ENCODE measurements at regions not wholly inside any gene's neighbourhood (a gene's known extent, or its start where the extent isn't known, plus 50 kb on each side); places are given as distances from the start of the nearest gene placed in this dataset.

GRCh38 chr2:59033661-59034060 lies 792.5 kb upstream of the FANCL start:
- POLR2A ChIA-PET: no interaction called here
- CTCF ChIA-PET: no interaction called here
- DNase-seq (ENCODE audit: extremely low spot score): no peak
- TF ChIP-seq L3MBTL2 (conservative IDR thresholded peaks at IDR 0.05) (no peak), LEF1 (IDR thresholded peaks at IDR 0.05; ENCODE audit: borderline replicate concordance) (no peak)

- CTCF ChIA-PET: no interaction called here
- TF ChIP-seq BHLHE40 (IDR thresholded peaks at IDR 0.05; ENCODE audit: borderline replicate concordance) (no peak), TARDBP (IDR thresholded peaks at IDR 0.05) (no peak), CTBP1 (IDR thresholded peaks at IDR 0.05; ENCODE audit: borderline replicate concordance) (no peak), ARNT (IDR thresholded peaks at IDR 0.05) (no peak), NFRKB (IDR thresholded peaks at IDR 0.05) (no peak), ELF4 (IDR thresholded peaks at IDR 0.05) (no peak), L3MBTL2 (conservative IDR thresholded peaks at IDR 0.05) (no peak), SUZ12 (IDR thresholded peaks at IDR 0.05) (no peak), HDGF (IDR thresholded peaks at IDR 0.05; ENCODE audit: borderline replicate concordance) (no peak), FOXA1 (IDR thresholded peaks at IDR 0.05) (no peak), PKNOX1 (IDR thresholded peaks at IDR 0.05) (no peak), FOXM1 (IDR thresholded peaks at IDR 0.05; ENCODE audit: borderline replicate concordance) (no peak)
- no peak for DNase-seq (ENCODE audit: extremely low spot score)
- POLR2A ChIA-PET: no interaction called here
Observed at GRCh38 chr2:59032499-59032898, 791.4 kb upstream of the FANCL start.

GRCh38 chr2:59029058-59029457 lies 787.9 kb upstream of the FANCL start:
- CTCF ChIA-PET: interaction anchor here (0.5 to 0.6 kb wide), 2 partner anchors 10 to 273 kb away, joined by 3 to 5 read pairs; no protein-coding TSS in a partner anchor
- TF ChIP-seq ARNT (IDR thresholded peaks at IDR 0.05) (no peak), SUZ12 (IDR thresholded peaks at IDR 0.05) (no peak), ELF4 (IDR thresholded peaks at IDR 0.05) (no peak)
- no peak for DNase-seq (ENCODE audit: extremely low spot score)
- POLR2A ChIA-PET: no interaction called here

GRCh38 chr2:59027320-59027719 lies 786.2 kb upstream of the FANCL start:
- TF ChIP-seq SUZ12 (IDR thresholded peaks at IDR 0.05): no peak
- TF ChIP-seq BHLHE40 (IDR thresholded peaks at IDR 0.05; ENCODE audit: borderline replicate concordance): no peak
- TF ChIP-seq ARNT (IDR thresholded peaks at IDR 0.05): no peak
- TF ChIP-seq HDGF (IDR thresholded peaks at IDR 0.05; ENCODE audit: borderline replicate concordance): no peak
- TF ChIP-seq LEF1 (IDR thresholded peaks at IDR 0.05; ENCODE audit: borderline replicate concordance): no peak
- TF ChIP-seq ZNF384 (IDR thresholded peaks at IDR 0.05): no peak
- no peak for TF ChIP-seq L3MBTL2 (conservative IDR thresholded peaks at IDR 0.05)
- no peak for TF ChIP-seq NFRKB (IDR thresholded peaks at IDR 0.05)
- TF ChIP-seq SP1 (IDR thresholded peaks at IDR 0.05): no peak
- no peak for TF ChIP-seq TARDBP (IDR thresholded peaks at IDR 0.05)
- no peak for TF ChIP-seq CTBP1 (IDR thresholded peaks at IDR 0.05; ENCODE audit: borderline replicate concordance)
- no peak for TF ChIP-seq FOXA1 (IDR thresholded peaks at IDR 0.05)
- no peak for TF ChIP-seq ELF4 (IDR thresholded peaks at IDR 0.05)
- no peak for TF ChIP-seq PKNOX1 (IDR thresholded peaks at IDR 0.05)
- TF ChIP-seq FOXK2 (IDR thresholded peaks at IDR 0.05): no peak
- no peak for TF ChIP-seq FOXM1 (IDR thresholded peaks at IDR 0.05; ENCODE audit: borderline replicate concordance)
- no peak for DNase-seq (ENCODE audit: extremely low spot score)
- POLR2A ChIA-PET: no interaction called here
- CTCF ChIA-PET: no interaction called here

GRCh38 chr2:59025157-59025757 lies 784.1 kb upstream of the FANCL start:
- DNase-seq (ENCODE audit: extremely low spot score): peak; percentile 66
- POLR2A ChIA-PET: no interaction called here
- TF ChIP-seq FOXA1 (IDR thresholded peaks at IDR 0.05) (no peak), CTBP1 (IDR thresholded peaks at IDR 0.05; ENCODE audit: borderline replicate concordance) (no peak), ARNT (IDR thresholded peaks at IDR 0.05) (no peak), FOXM1 (IDR thresholded peaks at IDR 0.05; ENCODE audit: borderline replicate concordance) (no peak), HDGF (IDR thresholded peaks at IDR 0.05; ENCODE audit: borderline replicate concordance) (no peak), SUZ12 (IDR thresholded peaks at IDR 0.05) (no peak), TARDBP (IDR thresholded peaks at IDR 0.05) (no peak), SP1 (IDR thresholded peaks at IDR 0.05) (no peak), BHLHE40 (IDR thresholded peaks at IDR 0.05; ENCODE audit: borderline replicate concordance) (no peak), L3MBTL2 (conservative IDR thresholded peaks at IDR 0.05) (no peak), FOXK2 (IDR thresholded peaks at IDR 0.05) (no peak), NFRKB (IDR thresholded peaks at IDR 0.05) (no peak)
- CTCF ChIA-PET: interaction anchor here (0.6 to 2.0 kb wide), 15 partner anchors 10 to 1556 kb away, joined by 3 to 8 read pairs (median 3); no protein-coding TSS in a partner anchor

GRCh38 chr2:59021786-59022185 lies 780.7 kb upstream of the FANCL start:
- ChIA-PET POLR2A (no interaction called here), CTCF (interaction anchor here (0.7 kb wide), 1 partner anchor 215 kb away, joined by 3 read pairs; no protein-coding TSS in a partner anchor)
- no peak for DNase-seq (ENCODE audit: extremely low spot score)
- no peak for TF ChIP-seq FOXK2 (IDR thresholded peaks at IDR 0.05)
- no peak for TF ChIP-seq TARDBP (IDR thresholded peaks at IDR 0.05)
- TF ChIP-seq ARNT (IDR thresholded peaks at IDR 0.05): no peak
- TF ChIP-seq SUZ12 (IDR thresholded peaks at IDR 0.05): no peak
- TF ChIP-seq ZNF384 (IDR thresholded peaks at IDR 0.05): no peak
- no peak for TF ChIP-seq SP1 (IDR thresholded peaks at IDR 0.05)
- TF ChIP-seq BHLHE40 (IDR thresholded peaks at IDR 0.05; ENCODE audit: borderline replicate concordance): no peak
- no peak for TF ChIP-seq LEF1 (IDR thresholded peaks at IDR 0.05; ENCODE audit: borderline replicate concordance)
- no peak for TF ChIP-seq NFRKB (IDR thresholded peaks at IDR 0.05)
- no peak for TF ChIP-seq CTBP1 (IDR thresholded peaks at IDR 0.05; ENCODE audit: borderline replicate concordance)
- no peak for TF ChIP-seq FOXM1 (IDR thresholded peaks at IDR 0.05; ENCODE audit: borderline replicate concordance)
- TF ChIP-seq L3MBTL2 (conservative IDR thresholded peaks at IDR 0.05): no peak
- no peak for TF ChIP-seq ELF4 (IDR thresholded peaks at IDR 0.05)
- no peak for TF ChIP-seq FOXA1 (IDR thresholded peaks at IDR 0.05)
- no peak for TF ChIP-seq PKNOX1 (IDR thresholded peaks at IDR 0.05)
- TF ChIP-seq HDGF (IDR thresholded peaks at IDR 0.05; ENCODE audit: borderline replicate concordance): no peak

All from HEK293T (cell line).